Right cardiac atrium (tissue), 5 donors: ENCODE measurements at regions not wholly inside any gene's neighbourhood (a gene's known extent, or its start where the extent isn't known, plus 50 kb on each side); places are given as distances from the start of the nearest gene placed in this dataset.
A peak's percentile ranks its signal among the peaks of the same experiment; 100 is the strongest.

ENCODE experiments used
- ATAC-seq, 2 donors: fragments of 200-7000 bp; cut with Tn5 transposase; one replicate each; pipeline versions ENCODE4 v1.8.0 to v1.9.1; 2020; ENCODE audit warnings: moderate library complexity in 2 of 2, mild to moderate bottlenecking in 1 of 2
- DNase-seq, 3 donors: peaks; one replicate each; pipeline ENCODE4 v3.0.0-alpha.2; 2020
- H3K27ac ChIP-seq: one replicate; pipeline ENCODE4 v1.5.1; 2013; ENCODE audit warnings: mild to moderate bottlenecking, low read length, control low read depth, moderate library complexity
- H3K27me3 ChIP-seq: one replicate; pipeline ENCODE4 v1.6.1; 2013; ENCODE audit not compliant: control insufficient read depth, insufficient read depth
- H3K4me1 ChIP-seq: one replicate; pipeline ENCODE4 v1.6.1; 2013; ENCODE audit warnings: low read length; ENCODE audit not compliant: control insufficient read depth, insufficient read depth
- H3K4me3 ChIP-seq: one replicate; pipeline ENCODE4 v1.5.1; 2013; ENCODE audit warnings: low read length, control low read depth
- H3K9me3 ChIP-seq: one replicate; pipeline ENCODE4 v1.6.1; 2013; ENCODE audit warnings: low read length; ENCODE audit not compliant: control insufficient read depth
- WGBS: extraction: QIAGEN DNeasy Blood & Tissue Kit; methylation state at CpG from one replicate; pipeline ENCODE4 v1.1.7; 2013; 5-methylcytosine and 5-hydroxymethylcytosine counted together
- intact Hi-C, 4 donors: fragments of 100-400 bp; cut with DNase I; formaldehyde crosslinking; loops; one replicate each; pipeline versions ENCODE4 v1.11.0 to v1.14.0; 2022 to 2023
- donor health status: healthy with polysubstance abuse.
- donor health status: DM: no; HTN: yes; CAD: no.
- donor health status: DM: no; HTN: no; CAD: no.
- donor health status: DM: no; HTN: yes; CAD: no; lungs with severe emphysema.
- donor health status: DM: yes; HTN: yes; CAD: no.

DNA sequence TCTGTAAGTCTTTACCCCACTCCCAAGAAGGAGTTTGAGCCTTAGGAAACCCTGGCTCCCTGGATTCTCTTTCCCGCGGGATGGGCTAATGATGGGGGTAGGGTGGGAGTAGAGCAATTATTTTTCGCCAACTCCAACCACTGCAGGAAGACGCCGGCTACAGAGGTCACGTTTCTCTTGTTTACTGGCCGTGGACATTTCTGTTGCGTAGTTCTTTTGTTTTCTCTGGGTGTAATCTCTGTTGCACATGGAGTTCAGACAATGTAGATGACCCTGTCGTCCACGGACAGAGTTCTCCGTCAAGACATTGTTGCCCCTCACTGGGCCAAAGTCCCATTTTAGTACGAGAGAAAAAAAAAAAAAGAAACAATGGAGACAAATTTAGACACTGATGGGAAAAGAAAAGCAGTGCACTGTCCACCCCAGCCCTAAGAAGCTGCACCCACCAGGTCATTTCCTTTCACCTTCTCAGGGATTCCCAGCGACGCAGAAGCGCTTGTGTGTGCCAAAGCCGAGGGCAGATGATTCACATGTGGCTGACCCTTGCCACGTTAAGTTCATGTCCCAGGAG, 133.9 kb upstream of the ARGLU1 start:
- DNase-seq (peak; percentile 34 to 55 (median 50)), ATAC-seq (peak; percentile 79 to 93)
- Histone ChIP-seq H3K4me1 (no peaks in the 10 kb centered on the region), H3K4me3 (peak overlapping the region; percentile 8), H3K9me3 (no peaks in the 10 kb centered on the region), H3K27me3 (no peaks in the 10 kb centered on the region), H3K27ac (peak overlapping the region; percentile 87)
- intact Hi-C loops = loop anchor here in 1 of 4 donors (5.0 kb wide), 1 partner anchor 215 kb away; no protein-coding TSS in a partner anchor
- 63% methylated on average over 17 of the region's 17 CpGs for WGBS

DNA sequence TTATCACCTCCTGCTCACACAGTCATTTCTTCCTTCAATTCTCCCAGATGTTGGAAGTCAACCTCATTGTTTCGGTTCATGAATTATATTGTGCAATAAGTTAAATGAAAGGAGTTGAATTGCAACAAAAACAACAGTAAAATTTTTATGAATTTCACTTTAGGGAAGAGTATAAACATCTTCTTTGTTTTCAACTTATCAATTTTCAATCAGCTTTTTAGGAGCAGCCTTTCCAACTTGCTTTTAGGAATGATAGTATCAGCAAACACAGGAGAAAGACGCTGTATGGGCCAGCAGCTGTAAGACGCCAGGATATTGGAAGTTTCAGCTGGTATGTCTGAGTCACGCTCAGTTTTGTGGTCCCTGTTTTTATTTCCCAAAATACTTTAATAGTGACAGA, 132.5 kb upstream of the ARGLU1 start:
- Histone ChIP-seq H3K27me3 (no peaks in the 10 kb centered on the region), H3K4me3 (no peak overlapping the region), H3K4me1 (peaks cover 2% of the 10 kb centered on the region), H3K9me3 (no peaks in the 10 kb centered on the region), H3K27ac (no peak overlapping the region)
- DNase-seq (no peak), ATAC-seq (no peak)
- 51% methylated on average over 4 of the region's 4 CpGs for WGBS
- intact Hi-C loops = loop anchor here in 1 of 4 donors (5.0 kb wide), 1 partner anchor 217 kb away; no protein-coding TSS in a partner anchor

DNA sequence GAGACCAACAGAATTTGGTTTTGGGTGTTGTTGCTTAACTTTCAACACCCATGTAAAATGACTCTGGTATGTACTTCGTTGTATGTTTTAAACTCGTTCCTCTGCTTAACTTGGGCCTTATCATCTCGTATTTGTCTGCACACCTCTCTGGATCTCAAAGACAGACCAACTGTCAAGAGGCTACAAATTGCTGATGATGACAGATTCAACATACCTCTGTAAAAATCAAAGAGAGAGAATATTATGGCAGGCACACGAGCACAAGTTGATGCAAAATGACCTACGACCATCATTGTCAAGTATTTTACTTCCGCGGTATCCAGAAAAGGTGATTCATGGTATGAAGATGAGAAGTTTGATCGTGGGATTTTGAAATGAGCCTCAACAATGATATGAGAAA, 132.1 kb upstream of the ARGLU1 start:
- intact Hi-C loops = loop anchor here in 1 of 4 donors (5.0 kb wide), 1 partner anchor 217 kb away; no protein-coding TSS in a partner anchor
- Histone ChIP-seq H3K27me3 (no peaks in the 10 kb centered on the region), H3K9me3 (no peaks in the 10 kb centered on the region), H3K4me3 (no peak overlapping the region), H3K4me1 (peaks cover 2% of the 10 kb centered on the region), H3K27ac (no peak overlapping the region)
- ATAC-seq = no peak
- 83% methylated on average over 8 of the region's 8 CpGs for WGBS
- no peak for DNase-seq

- no peak overlapping the region for H3K27ac ChIP-seq
- DNase-seq (no peak), ATAC-seq (no peak)
- H3K9me3 ChIP-seq = no peaks in the 10 kb centered on the region
- H3K27me3 ChIP-seq = no peaks in the 10 kb centered on the region
- H3K4me3 ChIP-seq = no peak overlapping the region
- H3K4me1 ChIP-seq = peaks cover 2% of the 10 kb centered on the region
- 87% methylated on average over 5 of the region's 5 CpGs for WGBS
- intact Hi-C loops = no loop called here
Measured at GRCh38 chr13:106699311-106699710, 131.4 kb upstream of the ARGLU1 start.

GRCh38 chr13:106696719-106697118, 128.8 kb upstream of the ARGLU1 start:
- Histone ChIP-seq H3K4me1 (peaks cover 2% of the 10 kb centered on the region), H3K9me3 (no peaks in the 10 kb centered on the region), H3K4me3 (no peak overlapping the region), H3K27me3 (no peaks in the 10 kb centered on the region), H3K27ac (no peak overlapping the region)
- ATAC-seq (peak in 1 of 2 donors; percentile 28), DNase-seq (no peak)
- 68% methylated on average over 2 of the region's 2 CpGs for WGBS
- intact Hi-C loops = no loop called here

DNA sequence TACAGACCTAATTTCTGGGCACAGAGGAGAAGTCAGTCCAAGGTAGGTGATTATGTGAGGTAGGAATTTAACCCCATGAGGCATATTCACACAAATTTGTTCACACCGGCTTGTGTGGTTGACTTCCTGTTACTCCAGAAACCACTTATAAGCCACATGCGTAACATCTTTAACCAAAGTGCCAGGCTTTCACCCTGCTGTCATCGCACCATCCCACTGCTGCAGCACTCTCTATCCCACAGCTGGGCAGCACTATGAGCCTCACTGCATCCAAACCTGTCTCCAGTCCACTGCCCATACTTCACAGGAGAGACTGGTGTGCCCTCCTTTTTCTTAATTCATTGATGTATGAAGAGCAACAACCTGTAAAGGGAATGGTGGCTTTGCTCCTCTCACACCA, 128.2 kb upstream of the ARGLU1 start:
- no peak for ATAC-seq
- Histone ChIP-seq H3K27me3 (no peaks in the 10 kb centered on the region), H3K4me3 (no peak overlapping the region), H3K9me3 (no peaks in the 10 kb centered on the region), H3K4me1 (peaks cover 2% of the 10 kb centered on the region), H3K27ac (no peak overlapping the region)
- intact Hi-C loops = no loop called here
- 87% methylated on average over 3 of the region's 3 CpGs for WGBS
- DNase-seq = no peak

- intact Hi-C loops = no loop called here
- no peak for ATAC-seq
Measured at GRCh38 chr13:106695139-106695538, 127.2 kb upstream of the ARGLU1 start.

DNA sequence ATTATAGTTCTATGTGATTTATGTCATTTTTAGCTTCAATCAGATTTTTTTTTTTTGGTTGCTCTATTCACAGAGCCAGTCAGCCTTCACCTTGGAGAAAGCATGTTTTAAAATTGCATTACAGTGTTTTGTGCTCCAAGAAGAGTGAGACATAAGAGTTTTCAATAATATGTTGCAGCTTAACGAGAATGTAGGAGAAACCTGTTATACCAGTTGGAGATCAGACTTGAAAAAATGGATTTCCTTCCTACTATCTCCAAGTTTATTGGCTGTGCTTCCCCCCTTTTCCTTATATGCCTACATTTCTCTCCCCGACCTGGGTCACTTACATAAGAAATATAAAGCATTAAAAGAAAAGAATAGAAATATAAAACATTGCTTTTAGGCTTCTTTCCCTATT, 123.9 kb upstream of the ARGLU1 start:
- H3K27me3 ChIP-seq = no peaks in the 10 kb centered on the region
- H3K4me1 ChIP-seq = peaks cover 2% of the 10 kb centered on the region
- ATAC-seq (no peak), DNase-seq (no peak)
- H3K9me3 ChIP-seq = no peaks in the 10 kb centered on the region
- intact Hi-C loops = no loop called here
- no peak overlapping the region for H3K4me3 ChIP-seq
- WGBS = 56% methylated on average over 2 of the region's 2 CpGs
- H3K27ac ChIP-seq = no peak overlapping the region

More at GRCh38 chr13:106695139-106695538, 127.2 kb upstream of the ARGLU1 start:
- H3K4me3 ChIP-seq = no peak overlapping the region
- DNase-seq = no peak
- H3K4me1 ChIP-seq = peaks cover 2% of the 10 kb centered on the region
- no peaks in the 10 kb centered on the region for H3K9me3 ChIP-seq
- H3K27me3 ChIP-seq = no peaks in the 10 kb centered on the region
- no peak overlapping the region for H3K27ac ChIP-seq

DNA sequence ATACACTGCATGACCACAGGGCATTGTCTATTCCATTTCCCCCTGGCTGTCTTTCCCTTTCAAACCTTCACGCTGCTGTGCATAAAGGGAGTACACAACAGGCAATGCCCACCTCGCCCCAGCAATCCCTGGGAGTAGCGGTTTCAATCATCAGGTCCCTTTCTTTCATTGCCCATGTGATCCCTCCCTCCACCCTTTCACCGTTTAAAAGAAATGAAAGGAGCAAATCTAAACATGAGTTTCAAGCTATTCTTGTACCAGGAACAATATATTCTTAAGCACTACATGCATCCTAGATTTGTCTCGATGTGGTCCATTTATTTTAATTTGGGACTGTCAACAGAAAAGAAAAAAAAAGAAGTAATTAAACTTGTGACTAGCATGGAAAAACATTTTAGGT, 123.4 kb upstream of the ARGLU1 start:
- Histone ChIP-seq H3K9me3 (no peaks in the 10 kb centered on the region), H3K27me3 (no peaks in the 10 kb centered on the region), H3K4me1 (peaks cover 2% of the 10 kb centered on the region), H3K27ac (peak overlapping the region; percentile 18), H3K4me3 (no peak overlapping the region)
- intact Hi-C loops = no loop called here
- 60% methylated on average over 5 of the region's 5 CpGs for WGBS
- no peak for ATAC-seq
- DNase-seq = no peak

DNA sequence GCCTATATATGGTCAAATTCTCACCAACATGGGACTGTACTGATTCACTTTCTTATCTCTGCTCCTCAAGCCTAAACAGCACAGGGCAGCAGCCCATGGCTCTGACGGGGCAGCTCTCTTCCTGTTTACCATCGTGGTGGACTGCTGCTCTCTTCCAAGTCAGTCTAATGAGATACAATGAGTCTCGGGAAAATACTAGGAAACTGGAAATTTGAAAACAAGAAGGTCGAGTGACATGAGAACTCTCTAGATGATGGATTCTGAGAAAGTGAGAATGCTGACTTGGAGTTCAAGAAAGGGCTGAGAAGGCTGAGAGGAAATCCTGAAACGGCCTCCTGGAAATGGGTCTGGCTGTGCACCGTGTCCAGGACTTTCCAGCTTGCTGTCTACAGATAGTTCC, 122.8 kb upstream of the ARGLU1 start:
- intact Hi-C loops = no loop called here
- H3K27me3 ChIP-seq = no peaks in the 10 kb centered on the region
- peak; percentile 63 to 93 for ATAC-seq
- H3K27ac ChIP-seq = peak overlapping the region; percentile 70
- WGBS = 30% methylated on average over 6 of the region's 6 CpGs
- no peaks in the 10 kb centered on the region for H3K9me3 ChIP-seq
- no peak overlapping the region for H3K4me3 ChIP-seq
- H3K4me1 ChIP-seq = no peaks in the 10 kb centered on the region
- DNase-seq = peak in 2 of 3 donors; percentile 21 to 26

DNA sequence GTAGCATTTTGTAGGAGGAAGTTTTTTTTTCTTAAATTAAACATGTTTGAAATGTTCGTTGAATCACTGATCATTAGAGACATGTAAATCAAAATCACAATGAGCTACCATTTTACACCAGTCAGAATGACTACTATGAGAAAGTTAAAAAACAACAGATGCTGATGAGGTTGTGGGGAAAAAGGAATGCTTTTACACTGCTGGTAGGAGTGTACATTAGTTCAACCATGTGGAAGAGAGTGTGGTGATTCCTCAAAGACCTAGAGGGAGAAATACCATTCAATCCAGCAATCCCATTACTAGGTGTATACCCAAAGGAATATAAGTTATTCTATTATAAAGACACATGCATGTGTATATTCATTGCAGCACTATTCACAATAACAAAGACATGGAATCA, 122.0 kb upstream of the ARGLU1 start:
- no peak overlapping the region for H3K4me3 ChIP-seq
- intact Hi-C loops = no loop called here
- WGBS = 86% methylated on average over 1 of the region's 1 CpG
- DNase-seq (no peak), ATAC-seq (no peak)
- H3K4me1 ChIP-seq = no peaks in the 10 kb centered on the region
- no peaks in the 10 kb centered on the region for H3K27me3 ChIP-seq
- H3K9me3 ChIP-seq = no peaks in the 10 kb centered on the region
- H3K27ac ChIP-seq = no peak overlapping the region

DNA sequence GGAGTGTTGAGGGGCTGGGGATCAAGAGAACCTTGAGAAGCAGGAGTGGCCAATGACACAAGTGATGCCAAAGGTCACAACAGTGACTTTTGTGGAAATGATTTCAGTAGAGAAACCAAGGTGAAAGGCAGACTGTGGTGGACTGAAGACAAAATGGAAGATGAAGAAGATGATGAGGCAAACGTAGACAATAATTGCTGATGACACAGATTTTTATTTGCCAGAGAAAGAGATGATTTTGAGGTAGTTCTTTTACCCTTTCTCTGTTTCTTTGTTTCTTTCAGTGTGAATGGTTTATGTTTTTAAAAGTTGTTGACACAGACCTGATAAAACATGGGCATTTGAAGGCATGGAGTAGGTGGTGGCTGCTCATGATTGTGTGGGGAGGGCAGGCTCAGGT, 121.0 kb upstream of the ARGLU1 start:
- DNase-seq (no peak), ATAC-seq (no peak)
- Histone ChIP-seq H3K4me3 (no peak overlapping the region), H3K27ac (no peak overlapping the region), H3K27me3 (no peaks in the 10 kb centered on the region), H3K9me3 (no peaks in the 10 kb centered on the region), H3K4me1 (no peaks in the 10 kb centered on the region)
- WGBS = 85% methylated on average over 1 of the region's 1 CpG
- intact Hi-C loops = no loop called here
